Stomach (tissue), 4 donors: ENCODE measurements at regions not wholly inside any gene's neighbourhood (a gene's known extent, or its start where the extent isn't known, plus 50 kb on each side); places are given as distances from the start of the nearest gene placed in this dataset.

Experiments used
- CTCF ChIP-seq, 7 experiments: fragments of 450-650 bp in 4 of 7; fragments of 200-600 bp in 3 of 7; sonication (generic) in 3 of 7; IDR thresholded peaks; one replicate each; pipeline ENCODE4 v1.5.1; 2016 to 2019; ENCODE audit warnings: antibody characterized with exemption in 7 of 7, control low read depth in 2 of 7, mild to moderate bottlenecking in 1 of 7
- POLR2A ChIP-seq, 4 donors: fragments of 450-650 bp; IDR thresholded peaks; one replicate each; pipeline ENCODE4 v1.6.1; 2016; ENCODE audit warnings: antibody characterized with exemption in 4 of 4, control low read depth in 2 of 4, mild to moderate bottlenecking in 1 of 4, moderate library complexity in 1 of 4
- POLR2AphosphoS5 ChIP-seq, 3 donors: sonication (generic); formaldehyde crosslinking; IDR thresholded peaks; one replicate each; pipeline ENCODE4 v1.6.1; 2016; ENCODE audit warnings: antibody characterized with exemption in 3 of 3

- TF ChIP-seq CTCF (IDR thresholded peaks at IDR 0.05): no peak
- TF ChIP-seq POLR2AphosphoS5 (IDR thresholded peaks at IDR 0.05): no peak
- no peak for TF ChIP-seq POLR2A (IDR thresholded peaks at IDR 0.05)
Measured at GRCh38 chr3:137171834-137172603, 214.2 kb downstream of the IL20RB start.
